CD4-positive, alpha-beta T cell (primary cell): ENCODE measurements at regions not wholly inside any gene's neighbourhood (a gene's known extent, or its start where the extent isn't known, plus 50 kb on each side); places are given as distances from the start of the nearest gene placed in this dataset.

Source experiments
- ATAC-seq: fragments of 200-7000 bp; cut with Tn5 transposase; one replicate; pipeline ENCODE4 v1.10.0; 2022; ENCODE audit warnings: mild to moderate bottlenecking; ENCODE audit not compliant: poor library complexity
- CTCF ChIA-PET: fragments of 350-600 bp; sonication (Branson Sonifier 250); formaldehyde crosslinking; loops from one replicate; lab custom pipeline; 2021; ENCODE audit warnings: antibody characterized with exemption, inconsistent platforms; lab: Charles Lee
- POLR2A ChIA-PET: fragments of 350-600 bp; sonication (Branson Sonifier 250); formaldehyde crosslinking; loops from one replicate; lab custom pipeline; 2021; ENCODE audit warnings: antibody characterized with exemption, inconsistent platforms; lab: Charles Lee
- DNase-seq, 14 experiments: peaks; one replicate each; pipeline ENCODE4 v3.0.0-alpha.2; 2013 to 2020; ENCODE audit warnings: mixed read lengths in 2 of 14
- H3K27ac ChIP-seq, 2 donors: one replicate each; pipeline versions ENCODE4 v1.5.1 to v1.7.0; 2013; ENCODE audit warnings: low read length in 2 of 2, low read depth in 1 of 2, mild to moderate bottlenecking in 1 of 2
- H3K27me3 ChIP-seq, 2 experiments: 1 replicate in 1 of 2; 2 replicates in 1 of 2; pipeline versions ENCODE4 v1.6.1 to v1.7.0; 2013; ENCODE audit warnings: low read length in 2 of 2, control low read depth in 1 of 2, mild to moderate bottlenecking in 1 of 2, moderate library complexity in 1 of 2; ENCODE audit not compliant: insufficient read depth in 2 of 2, control insufficient read depth in 1 of 2
- H3K36me3 ChIP-seq: one replicate; pipeline ENCODE4 v1.6.1; 2013; ENCODE audit warnings: low read length, control low read depth; ENCODE audit not compliant: insufficient read depth
- H3K4me1 ChIP-seq: one replicate; pipeline ENCODE4 v1.6.1; 2013; ENCODE audit warnings: low read length, control low read depth; ENCODE audit not compliant: insufficient read depth
- H3K4me3 ChIP-seq: one replicate; pipeline ENCODE4 v1.5.1; 2013; ENCODE audit warnings: mild to moderate bottlenecking, low read length, moderate library complexity
- H3K9me3 ChIP-seq, 2 experiments: 1 replicate in 1 of 2; 2 replicates in 1 of 2; pipeline versions ENCODE4 v1.6.1 to v1.7.0; 2013; ENCODE audit warnings: low read length in 2 of 2, mild to moderate bottlenecking in 2 of 2, control low read depth in 1 of 2, moderate library complexity in 1 of 2; ENCODE audit not compliant: control insufficient read depth in 1 of 2, insufficient read depth in 1 of 2
- H3K27ac Mint-ChIP-seq: one replicate; pipeline ENCODE4 v1.8.0; 2020; ENCODE audit warnings: mixed read lengths
- H3K27me3 Mint-ChIP-seq: one replicate; pipeline ENCODE4 v1.8.0; 2021; ENCODE audit warnings: mixed read lengths
- H3K36me3 Mint-ChIP-seq: one replicate; pipeline ENCODE4 v1.8.0; 2021; ENCODE audit warnings: low read depth, mixed read lengths
- H3K4me1 Mint-ChIP-seq: one replicate; pipeline ENCODE4 v1.8.0; 2021; ENCODE audit warnings: low read depth, mixed read lengths
- H3K4me3 Mint-ChIP-seq: one replicate; pipeline ENCODE4 v1.8.0; 2020; ENCODE audit warnings: mild to moderate bottlenecking, mixed read lengths
- H3K9me3 Mint-ChIP-seq: one replicate; pipeline ENCODE4 v1.8.0; 2020; ENCODE audit warnings: mixed read lengths
- CTCF ChIP-seq: fragments of 200-600 bp; IDR thresholded peaks from one replicate; pipeline ENCODE4 v1.8.0; 2022; ENCODE audit warnings: antibody characterized with exemption, mild to moderate bottlenecking
- intact Hi-C, 2 experiments: fragments of 100-400 bp; cut with DNase I in 1 of 2; cut with micrococcal nuclease in 1 of 2; formaldehyde crosslinking; loops; one replicate each; pipeline versions ENCODE4 v1.15.1 to v1.9.0; 2023 to 2025; cut with DNase I, micrococcal nuclease

DNA sequence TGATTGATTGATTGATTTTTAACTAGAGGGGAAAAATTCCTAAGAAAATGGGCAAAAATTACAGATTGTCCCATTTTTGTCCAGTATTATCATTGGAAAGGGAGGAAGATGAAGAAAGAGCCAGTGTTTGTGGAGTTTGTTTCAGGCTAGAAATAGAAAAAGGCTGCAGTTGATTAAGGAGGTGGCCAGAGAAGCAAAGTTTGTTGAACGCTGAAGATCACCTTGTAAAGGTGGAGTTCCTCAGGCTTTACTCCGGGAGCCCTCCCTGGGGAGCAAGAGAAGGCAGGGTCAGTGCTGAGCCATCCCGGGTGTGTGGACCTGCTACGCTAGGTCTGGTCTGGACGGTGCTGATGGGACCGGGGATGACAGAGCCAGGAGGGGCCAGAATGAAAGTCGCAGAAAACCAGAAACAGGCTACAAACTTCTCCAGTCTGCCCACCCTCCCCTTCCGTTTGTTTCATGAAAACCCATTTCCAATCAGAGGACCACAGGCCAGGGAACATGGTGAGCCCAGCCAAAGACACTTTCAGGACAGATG is 222.6 kb upstream of the FOXF1 start:
- no peak overlapping the region for H3K4me3 Mint-ChIP-seq
- no peak overlapping the region for H3K27ac ChIP-seq
- ATAC-seq (no peak), DNase-seq (no peak)
- H3K27me3 Mint-ChIP-seq = peaks cover 83% of the 10 kb centered on the region
- H3K36me3 ChIP-seq = no peaks in the 10 kb centered on the region
- no peaks in the 10 kb centered on the region for H3K4me1 Mint-ChIP-seq
- H3K27ac Mint-ChIP-seq = no peak overlapping the region
- H3K27me3 ChIP-seq = peaks cover 61 to 79% of the 10 kb centered on the region in 2 experiments
- H3K36me3 Mint-ChIP-seq = no peaks in the 10 kb centered on the region
- H3K4me1 ChIP-seq = no peaks in the 10 kb centered on the region
- POLR2A ChIA-PET = no interaction called here
- no peaks in the 10 kb centered on the region for H3K9me3 Mint-ChIP-seq
- no peak for TF ChIP-seq CTCF
- intact Hi-C loops = no loop called here
- H3K4me3 ChIP-seq = no peak overlapping the region
- peaks cover 0 to 14% of the 10 kb centered on the region in 2 experiments for H3K9me3 ChIP-seq
- CTCF ChIA-PET = no interaction called here

DNA sequence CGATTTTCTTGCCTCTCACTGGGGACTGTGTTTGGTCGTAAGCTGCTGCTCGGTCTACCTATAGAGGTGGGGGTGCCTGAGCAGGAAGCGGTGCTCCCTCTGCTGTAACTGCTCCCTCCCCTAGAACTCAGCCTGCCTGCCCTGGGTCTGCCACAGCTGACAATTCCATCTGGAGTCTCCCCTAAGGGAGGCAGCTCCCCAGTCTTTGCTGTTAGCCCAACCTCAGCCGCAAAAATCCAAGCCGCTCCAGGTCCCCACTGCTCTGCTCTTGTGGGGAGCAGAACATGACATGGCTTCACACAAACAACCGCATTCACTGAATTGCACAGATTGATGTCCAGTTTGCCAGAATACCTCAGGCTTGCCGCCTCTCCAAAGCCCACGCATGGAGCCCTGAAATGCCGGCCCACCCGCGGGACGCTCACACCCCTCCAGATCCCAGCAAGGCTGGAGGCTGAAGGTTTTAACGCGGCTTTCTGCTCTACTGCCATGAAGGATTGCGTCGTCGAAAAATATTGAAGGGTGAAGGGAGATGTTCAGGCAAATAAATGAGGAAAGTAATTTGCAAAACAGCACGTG is 221.5 kb upstream of the FOXF1 start:
- intact Hi-C loops = no loop called here
- H3K27me3 Mint-ChIP-seq = peaks cover 85% of the 10 kb centered on the region
- no peaks in the 10 kb centered on the region for H3K36me3 Mint-ChIP-seq
- no peak for TF ChIP-seq CTCF
- Histone ChIP-seq H3K27me3 (peaks cover 61 to 82% of the 10 kb centered on the region in 2 experiments), H3K36me3 (no peaks in the 10 kb centered on the region), H3K9me3 (peaks cover 0 to 14% of the 10 kb centered on the region in 2 experiments), H3K4me3 (no peak overlapping the region), H3K27ac (no peak overlapping the region), H3K4me1 (no peaks in the 10 kb centered on the region)
- H3K9me3 Mint-ChIP-seq = no peaks in the 10 kb centered on the region
- no peak overlapping the region for H3K4me3 Mint-ChIP-seq
- H3K4me1 Mint-ChIP-seq = no peaks in the 10 kb centered on the region
- ChIA-PET CTCF (no interaction called here), POLR2A (no interaction called here)
- DNase-seq (no peak), ATAC-seq (no peak)
- H3K27ac Mint-ChIP-seq = no peak overlapping the region

DNA sequence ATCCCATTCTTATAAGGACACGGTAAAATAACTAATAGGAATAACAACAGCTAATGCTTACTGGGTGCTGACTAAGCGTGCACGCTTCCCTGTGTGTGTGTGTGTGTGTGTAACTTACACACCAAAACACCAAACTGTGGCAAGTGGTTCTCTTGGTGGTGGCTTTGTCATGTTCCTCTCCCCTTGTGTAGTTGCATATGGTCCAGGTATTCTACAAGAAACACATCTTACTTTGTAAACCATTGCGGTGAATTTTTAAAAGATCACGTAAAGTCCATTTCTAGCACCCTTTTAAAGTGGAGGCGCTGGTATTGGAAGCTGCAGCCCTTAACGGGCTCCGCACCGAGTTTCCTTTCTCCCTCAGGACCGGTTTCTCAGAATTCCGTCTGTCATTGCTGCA is 221.0 kb upstream of the FOXF1 start:
- H3K9me3 ChIP-seq = peaks cover 0 to 14% of the 10 kb centered on the region in 2 experiments
- ATAC-seq (no peak), DNase-seq (no peak)
- Mint-ChIP-seq H3K9me3 (no peaks in the 10 kb centered on the region), H3K4me3 (no peak overlapping the region), H3K27ac (no peak overlapping the region), H3K27me3 (peaks cover 86% of the 10 kb centered on the region), H3K4me1 (no peaks in the 10 kb centered on the region), H3K36me3 (no peaks in the 10 kb centered on the region)
- ChIA-PET POLR2A (no interaction called here), CTCF (no interaction called here)
- no peak for TF ChIP-seq CTCF
- no peaks in the 10 kb centered on the region for H3K36me3 ChIP-seq
- no peak overlapping the region for H3K27ac ChIP-seq
- no peaks in the 10 kb centered on the region for H3K4me1 ChIP-seq
- peaks cover 61 to 81% of the 10 kb centered on the region in 2 experiments for H3K27me3 ChIP-seq
- intact Hi-C loops = no loop called here
- H3K4me3 ChIP-seq = no peak overlapping the region
